Eye (tissue), 1 donor: ENCODE measurements at regions not wholly inside any gene's neighbourhood (a gene's known extent, or its start where the extent isn't known, plus 50 kb on each side); places are given as distances from the start of the nearest gene placed in this dataset.
"Not testable (repeated sequence)": the region's sequence is repeated elsewhere in the genome, so short reads cannot be mapped to it uniquely, and the experiment has no call there.

ENCODE experiments used
- DNase-seq: peaks from one replicate; pipeline ENCODE4 v3.0.0-alpha.2; 2015

- DNase-seq: no peak
These were observed 75.2 kb downstream of the TMEM121 start for GRCh38 chr14:105601360-105602242.

- DNase-seq: no peak
These were observed 75.9 kb downstream of the TMEM121 start for GRCh38 chr14:105602243-105602750.

- DNase-seq: no peak
These were observed 76.7 kb downstream of the TMEM121 start for GRCh38 chr14:105602799-105603793.

GRCh38 chr14:105604531-105605463 is 78.4 kb downstream of the TMEM121 start:
- not testable (repeated sequence) for DNase-seq

- no peak for DNase-seq
These were observed 79.3 kb downstream of the TMEM121 start for GRCh38 chr14:105605464-105606304.

GRCh38 chr14:105606305-105606975 is 80.1 kb downstream of the TMEM121 start:
- DNase-seq: not testable (repeated sequence)

- not testable (repeated sequence) for DNase-seq
These were observed 80.6 kb downstream of the TMEM121 start for GRCh38 chr14:105607025-105607424.

GRCh38 chr14:105614987-105615386 is 88.6 kb downstream of the TMEM121 start:
- DNase-seq: not testable (repeated sequence)

- not testable (repeated sequence) for DNase-seq
These were observed 89.8 kb downstream of the TMEM121 start for GRCh38 chr14:105615986-105616801.

GRCh38 chr14:105616802-105617192 is 90.4 kb downstream of the TMEM121 start:
- no peak for DNase-seq

- DNase-seq: no peak
These were observed 90.9 kb downstream of the TMEM121 start for GRCh38 chr14:105617201-105617777.

- DNase-seq: not testable (repeated sequence)
These were observed 91.4 kb downstream of the TMEM121 start for GRCh38 chr14:105617805-105618204.

- DNase-seq: not testable (repeated sequence)
These were observed 92.9 kb downstream of the TMEM121 start for GRCh38 chr14:105619324-105619723.

GRCh38 chr14:105620178-105620864 is 93.9 kb downstream of the TMEM121 start:
- DNase-seq: not testable (repeated sequence)

GRCh38 chr14:105620865-105621471 is 94.6 kb downstream of the TMEM121 start:
- not testable (repeated sequence) for DNase-seq

- DNase-seq: not testable (repeated sequence)
These were observed 95.3 kb downstream of the TMEM121 start for GRCh38 chr14:105621479-105622328.
